Activated naive CD8-positive, alpha-beta T cell treated with anti-CD3 and anti-CD28 coated beads, Interleukin-2, amount 50 U/mL, for 24 hours (primary cell): ENCODE measurements at regions not wholly inside any gene's neighbourhood (a gene's known extent, or its start where the extent isn't known, plus 50 kb on each side); places are given as distances from the start of the nearest gene placed in this dataset.
A peak's percentile ranks its signal among the peaks of the same experiment; 100 is the strongest.

Experiments used
- ATAC-seq: fragments of 150-1000 bp; cut with Tn5 transposase; one replicate; pipeline ENCODE4 v1.10.0; 2021
- DNase-seq: peaks from one replicate; pipeline ENCODE4 v3.0.0; 2021
- H3K27ac Mint-ChIP-seq: one replicate; pipeline ENCODE4 v1.8.0; 2021; ENCODE audit warnings: mild to moderate bottlenecking, mixed read lengths
- H3K27me3 Mint-ChIP-seq: one replicate; pipeline ENCODE4 v1.8.0; 2021; ENCODE audit warnings: mixed read lengths
- H3K36me3 Mint-ChIP-seq: one replicate; pipeline ENCODE4 v1.8.0; 2021; ENCODE audit warnings: low read depth, mixed read lengths
- H3K4me1 Mint-ChIP-seq: one replicate; pipeline ENCODE4 v1.8.0; 2021; ENCODE audit warnings: mixed read lengths
- H3K4me3 Mint-ChIP-seq: one replicate; pipeline ENCODE4 v1.8.0; 2021; ENCODE audit warnings: mild to moderate bottlenecking, moderate library complexity, mixed read lengths
- H3K9me3 Mint-ChIP-seq: one replicate; pipeline ENCODE4 v1.8.0; 2021; ENCODE audit warnings: mixed read lengths

DNA sequence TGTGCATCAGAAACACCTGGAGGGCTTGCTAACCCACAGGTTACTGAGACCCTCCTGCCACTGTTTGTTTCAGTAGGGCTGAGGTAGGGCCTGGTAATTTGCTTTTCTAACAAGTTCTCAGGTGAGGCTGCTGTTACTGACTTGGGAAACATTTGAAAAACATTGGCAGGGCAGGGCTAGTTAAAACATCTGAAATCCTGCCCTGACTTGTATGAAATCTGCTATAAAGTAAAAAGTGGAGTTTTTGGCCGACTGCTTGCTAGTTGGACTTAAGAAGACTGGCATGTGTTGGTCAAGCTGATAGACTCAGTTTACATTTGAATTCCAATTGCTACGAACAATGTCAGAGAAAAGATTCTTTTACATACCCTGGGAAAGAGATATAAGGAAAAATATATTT, 111.6 kb upstream of the DLX2 start:
- Mint-ChIP-seq H3K4me1 (peaks cover 14% of the 10 kb centered on the region), H3K36me3 (no peaks in the 10 kb centered on the region), H3K9me3 (no peaks in the 10 kb centered on the region), H3K27ac (no peak overlapping the region), H3K4me3 (no peak overlapping the region), H3K27me3 (no peaks in the 10 kb centered on the region)
- DNase-seq (no peak), ATAC-seq (no peak)

DNA sequence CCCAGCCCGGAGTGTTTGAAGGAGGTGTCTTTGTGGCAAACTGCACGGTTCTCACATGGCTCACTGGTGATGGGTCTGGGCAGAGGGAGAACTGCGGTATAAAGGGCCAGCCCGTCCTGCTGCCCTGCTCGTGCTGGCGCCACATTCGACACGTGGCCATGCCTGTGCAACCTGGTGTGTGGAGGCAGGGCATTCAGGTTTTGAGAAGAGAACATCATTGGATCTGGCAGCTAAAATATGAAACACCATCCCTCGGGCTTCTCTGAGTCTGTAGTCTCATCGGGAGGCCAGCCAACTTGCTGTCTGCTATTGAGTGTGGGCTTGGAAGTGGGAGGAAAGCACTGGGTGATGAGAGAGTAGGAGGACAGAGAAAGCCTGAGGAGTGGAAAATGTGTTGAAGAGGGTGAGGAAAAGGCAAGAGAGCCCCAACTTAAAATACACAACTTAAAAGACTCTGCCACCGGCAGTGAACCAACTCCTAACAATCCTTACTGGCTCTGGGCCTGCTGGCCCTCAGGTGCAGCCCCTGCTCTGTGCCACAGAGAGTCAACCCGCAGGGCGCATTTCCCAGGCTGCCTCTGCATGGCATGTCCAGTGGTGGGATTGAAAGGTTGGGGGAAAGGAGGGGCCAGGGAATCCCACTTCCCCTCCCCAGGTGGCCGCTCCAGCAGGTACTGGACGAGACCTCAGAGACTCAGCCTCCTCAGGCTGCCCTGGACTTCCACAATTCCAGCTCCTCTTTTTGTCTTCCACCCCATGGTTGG, 112.7 kb upstream of the DLX2 start:
- Mint-ChIP-seq H3K27ac (no peak overlapping the region), H3K4me1 (peaks cover 14% of the 10 kb centered on the region), H3K4me3 (no peak overlapping the region), H3K36me3 (no peaks in the 10 kb centered on the region), H3K9me3 (no peaks in the 10 kb centered on the region), H3K27me3 (no peaks in the 10 kb centered on the region)
- DNase-seq (no peak), ATAC-seq (peak; percentile 15)

GRCh38 chr2:172215936-172216335, 113.2 kb upstream of the DLX2 start:
- Mint-ChIP-seq H3K36me3 (no peaks in the 10 kb centered on the region), H3K4me1 (peaks cover 14% of the 10 kb centered on the region), H3K9me3 (no peaks in the 10 kb centered on the region), H3K27me3 (no peaks in the 10 kb centered on the region), H3K4me3 (no peak overlapping the region), H3K27ac (no peak overlapping the region)
- no peak for DNase-seq
- no peak for ATAC-seq

- ATAC-seq, result no peak
- DNase-seq, result no peak
- H3K4me3 Mint-ChIP-seq, result no peak overlapping the region
- H3K27me3 Mint-ChIP-seq, result no peaks in the 10 kb centered on the region
- no peaks in the 10 kb centered on the region for H3K36me3 Mint-ChIP-seq
- no peaks in the 10 kb centered on the region for H3K9me3 Mint-ChIP-seq
- peaks cover 14% of the 10 kb centered on the region for H3K4me1 Mint-ChIP-seq
- H3K27ac Mint-ChIP-seq, result no peak overlapping the region
Measured at GRCh38 chr2:172216477-172216876, 113.8 kb upstream of the DLX2 start.

- H3K36me3 Mint-ChIP-seq, result no peaks in the 10 kb centered on the region
- no peak overlapping the region for H3K27ac Mint-ChIP-seq
- no peak for ATAC-seq
- H3K27me3 Mint-ChIP-seq, result peaks cover 1% of the 10 kb centered on the region
- DNase-seq, result no peak
- H3K4me3 Mint-ChIP-seq, result no peak overlapping the region
- H3K4me1 Mint-ChIP-seq, result peaks cover 10% of the 10 kb centered on the region
- H3K9me3 Mint-ChIP-seq, result no peaks in the 10 kb centered on the region
Measured at GRCh38 chr2:172219201-172219600, 116.5 kb upstream of the DLX2 start.

DNA sequence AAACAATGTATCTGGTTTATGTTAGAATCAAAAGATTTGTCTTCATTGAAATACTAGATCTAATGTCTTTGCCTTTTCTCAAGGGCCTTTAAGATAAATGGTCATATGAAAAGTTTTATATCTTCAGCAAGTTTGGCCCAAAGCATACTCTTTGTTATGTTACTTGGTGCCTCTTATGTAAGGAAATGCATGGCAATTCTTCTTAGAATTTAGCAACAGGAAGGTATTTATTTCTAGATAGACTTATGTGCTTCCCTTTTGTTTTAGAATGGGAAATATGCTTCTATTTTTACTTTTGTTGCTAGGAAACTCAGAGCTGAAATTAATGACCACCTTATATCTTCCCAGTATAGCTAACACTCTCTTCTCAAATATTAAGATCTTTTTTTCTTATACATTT, 117.4 kb upstream of the DLX2 start:
- H3K9me3 Mint-ChIP-seq, result no peaks in the 10 kb centered on the region
- no peak for ATAC-seq
- H3K4me3 Mint-ChIP-seq, result no peak overlapping the region
- DNase-seq, result no peak
- peaks cover 14% of the 10 kb centered on the region for H3K4me1 Mint-ChIP-seq
- no peak overlapping the region for H3K27ac Mint-ChIP-seq
- H3K36me3 Mint-ChIP-seq, result no peaks in the 10 kb centered on the region
- peaks cover 1% of the 10 kb centered on the region for H3K27me3 Mint-ChIP-seq

DNA sequence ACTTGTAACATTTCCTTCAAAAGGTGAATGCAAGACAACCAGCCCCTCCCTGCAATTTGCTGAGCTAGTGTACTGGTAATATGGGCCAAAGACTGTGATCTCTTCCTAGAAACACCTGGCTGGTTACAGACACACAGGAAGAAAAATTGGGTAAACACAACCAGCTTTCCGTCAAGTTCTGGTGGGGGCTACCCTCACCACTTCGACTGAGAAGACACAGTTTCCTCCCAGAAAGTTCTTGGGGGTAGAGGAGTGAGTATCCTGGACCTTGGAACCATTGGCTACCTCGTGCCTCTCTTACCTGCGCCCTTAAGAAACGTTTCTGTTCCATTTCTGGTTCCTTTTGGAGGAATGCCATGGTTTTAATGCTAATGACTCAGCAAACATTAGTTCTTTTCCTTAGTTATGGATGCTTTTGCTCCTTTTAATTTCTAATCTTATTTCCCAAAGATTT, 120.9 kb upstream of the DLX2 start:
- H3K9me3 Mint-ChIP-seq, result no peaks in the 10 kb centered on the region

DNA sequence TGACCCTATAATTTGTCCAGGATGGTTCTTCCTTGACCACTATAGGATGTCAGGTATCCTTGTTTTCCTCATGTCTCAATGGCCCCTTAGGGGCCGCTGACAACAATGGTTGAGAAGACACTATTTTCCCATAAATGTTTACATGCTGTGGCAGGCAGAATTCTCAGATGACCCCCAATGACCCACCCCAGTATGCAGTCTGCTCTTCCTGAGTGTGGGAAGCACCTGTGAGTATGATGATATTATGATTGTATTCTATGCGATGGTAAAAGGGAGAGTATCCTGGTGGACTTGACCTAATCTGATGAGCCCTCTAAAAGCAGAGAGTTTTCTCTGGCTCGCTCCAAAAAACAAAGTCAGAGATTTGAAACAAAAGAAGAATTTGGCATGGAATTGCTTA, 123.1 kb upstream of the DLX2 start:
- ATAC-seq, result no peak
- Mint-ChIP-seq H3K4me1 (peaks cover 16% of the 10 kb centered on the region), H3K27me3 (peaks cover 1% of the 10 kb centered on the region), H3K9me3 (no peaks in the 10 kb centered on the region), H3K4me3 (no peak overlapping the region), H3K27ac (no peak overlapping the region), H3K36me3 (no peaks in the 10 kb centered on the region)
- no peak for DNase-seq

More for the DNA sequence above, 120.9 kb upstream of the DLX2 start:
- peaks cover 1% of the 10 kb centered on the region for H3K27me3 Mint-ChIP-seq
- H3K4me1 Mint-ChIP-seq, result peaks cover 16% of the 10 kb centered on the region
- no peak overlapping the region for H3K27ac Mint-ChIP-seq
- no peaks in the 10 kb centered on the region for H3K36me3 Mint-ChIP-seq
- DNase-seq (no peak), ATAC-seq (no peak)
- no peak overlapping the region for H3K4me3 Mint-ChIP-seq

DNA sequence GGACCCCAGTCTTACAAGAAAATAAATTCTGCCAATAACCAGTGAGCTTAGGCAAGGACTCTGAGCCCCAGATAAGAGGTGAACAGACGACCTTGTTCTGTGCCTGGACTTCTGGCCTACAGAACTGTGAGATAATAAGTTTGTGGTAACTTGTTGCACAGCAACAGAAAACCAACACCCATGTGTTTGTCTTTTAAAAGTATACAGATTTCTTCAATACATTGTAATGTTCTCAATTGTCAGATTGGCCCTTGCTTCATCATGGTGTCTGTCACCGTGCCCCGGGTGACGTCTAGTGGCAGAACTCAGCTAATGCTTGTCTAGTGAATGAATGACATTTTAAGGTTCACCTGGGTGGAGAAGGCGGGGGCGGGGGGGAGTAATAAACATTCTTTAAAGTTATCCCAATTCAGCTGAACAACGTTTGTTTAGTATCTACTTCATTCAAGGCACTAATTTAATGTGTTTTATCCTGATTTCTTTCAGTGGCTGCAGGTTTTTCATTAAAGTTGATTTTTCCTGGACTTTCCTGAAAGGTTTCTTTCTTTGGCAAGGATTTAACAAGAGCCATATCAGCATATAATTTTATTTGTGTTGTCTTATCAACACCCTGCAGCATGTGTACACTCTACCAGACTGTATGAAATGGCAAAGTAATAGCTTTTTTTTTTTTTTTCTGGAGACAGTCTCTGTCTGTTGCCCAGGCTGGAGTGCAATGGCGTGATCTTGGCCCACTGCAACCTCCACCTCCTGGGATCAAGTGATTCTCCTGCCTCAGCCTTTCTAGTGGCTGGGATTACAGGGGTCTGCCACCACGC, 123.8 kb upstream of the DLX2 start:
- Mint-ChIP-seq H3K4me3 (no peak overlapping the region), H3K9me3 (no peaks in the 10 kb centered on the region), H3K27me3 (peaks cover 1% of the 10 kb centered on the region), H3K4me1 (peaks cover 16% of the 10 kb centered on the region), H3K36me3 (no peaks in the 10 kb centered on the region), H3K27ac (no peak overlapping the region)
- ATAC-seq (no peak), DNase-seq (no peak)

- DNase-seq (no peak), ATAC-seq (no peak)
- Mint-ChIP-seq H3K36me3 (no peaks in the 10 kb centered on the region), H3K4me3 (no peak overlapping the region), H3K9me3 (no peaks in the 10 kb centered on the region), H3K4me1 (peaks cover 17% of the 10 kb centered on the region), H3K27ac (no peak overlapping the region), H3K27me3 (peaks cover 4% of the 10 kb centered on the region)
Measured at GRCh38 chr2:172227719-172228118, 125.0 kb upstream of the DLX2 start.

GRCh38 chr2:172228177-172228808, 125.6 kb upstream of the DLX2 start:
- H3K4me3 Mint-ChIP-seq, result no peak overlapping the region
- H3K36me3 Mint-ChIP-seq, result no peaks in the 10 kb centered on the region
- peaks cover 6% of the 10 kb centered on the region for H3K27me3 Mint-ChIP-seq
- no peak overlapping the region for H3K27ac Mint-ChIP-seq
- H3K9me3 Mint-ChIP-seq, result no peaks in the 10 kb centered on the region
- no peak for DNase-seq
- ATAC-seq, result no peak
- peaks cover 12% of the 10 kb centered on the region for H3K4me1 Mint-ChIP-seq

GRCh38 chr2:172229125-172229524, 126.4 kb upstream of the DLX2 start:
- ATAC-seq, result no peak
- no peak overlapping the region for H3K4me3 Mint-ChIP-seq
- DNase-seq, result no peak
- peaks cover 9% of the 10 kb centered on the region for H3K4me1 Mint-ChIP-seq
- H3K27ac Mint-ChIP-seq, result no peak overlapping the region
- no peaks in the 10 kb centered on the region for H3K36me3 Mint-ChIP-seq
- no peaks in the 10 kb centered on the region for H3K9me3 Mint-ChIP-seq
- peaks cover 13% of the 10 kb centered on the region for H3K27me3 Mint-ChIP-seq

GRCh38 chr2:172230332-172230888, 127.7 kb upstream of the DLX2 start:
- no peak overlapping the region for H3K4me3 Mint-ChIP-seq
- no peak for ATAC-seq
- DNase-seq, result no peak
- H3K9me3 Mint-ChIP-seq, result no peaks in the 10 kb centered on the region
- H3K36me3 Mint-ChIP-seq, result no peaks in the 10 kb centered on the region
- H3K27me3 Mint-ChIP-seq, result peaks cover 26% of the 10 kb centered on the region
- peaks cover 13% of the 10 kb centered on the region for H3K4me1 Mint-ChIP-seq
- H3K27ac Mint-ChIP-seq, result peak overlapping the region; percentile 43

DNA sequence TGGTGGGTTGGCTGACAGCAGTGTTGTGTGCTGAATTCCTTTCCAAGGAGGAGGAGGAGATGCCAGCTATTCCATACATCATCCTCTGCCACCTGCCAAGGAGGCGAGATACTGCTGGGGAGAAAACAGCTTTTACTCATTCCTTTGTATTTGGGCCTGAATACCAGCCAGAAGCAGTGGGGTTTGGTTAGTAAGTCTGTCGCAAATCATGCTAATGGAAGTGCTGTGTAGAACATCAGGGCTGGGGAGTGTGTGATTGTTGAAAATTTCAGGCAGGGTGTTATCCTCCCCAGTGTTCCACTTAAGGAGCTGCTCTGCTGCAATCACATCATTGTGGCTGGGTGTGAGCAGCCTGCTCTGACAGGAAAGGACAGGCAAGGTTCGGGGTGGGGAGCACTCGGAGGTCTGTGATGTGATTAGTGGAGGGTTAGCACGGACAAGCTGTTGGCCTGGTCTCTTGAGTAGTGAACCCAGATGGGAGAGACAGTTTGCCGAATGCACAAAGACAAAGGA, 128.2 kb upstream of the DLX2 start:
- DNase-seq, result no peak
- H3K4me1 Mint-ChIP-seq, result peaks cover 16% of the 10 kb centered on the region
- no peak overlapping the region for H3K4me3 Mint-ChIP-seq
- H3K27ac Mint-ChIP-seq, result no peak overlapping the region
- H3K9me3 Mint-ChIP-seq, result no peaks in the 10 kb centered on the region
- ATAC-seq, result no peak
- H3K27me3 Mint-ChIP-seq, result peaks cover 31% of the 10 kb centered on the region
- no peaks in the 10 kb centered on the region for H3K36me3 Mint-ChIP-seq
